Liver (tissue), 8 donors: ENCODE measurements at regions not wholly inside any gene's neighbourhood (a gene's known extent, or its start where the extent isn't known, plus 50 kb on each side); places are given as distances from the start of the nearest gene placed in this dataset.
"Not testable (repeated sequence)": the region's sequence is repeated elsewhere in the genome, so short reads cannot be mapped to it uniquely, and the experiment has no call there.

Experiments
- DNase-seq: peaks from one replicate; pipeline ENCODE4 v3.0.0-alpha.2; 2017; ENCODE audit warnings: low spot score
- H3K27ac ChIP-seq, 2 donors: one replicate each; pipeline ENCODE4 v1.7.0; 2013; ENCODE audit warnings: inconsistent platforms in 2 of 2, low read length in 2 of 2, control low read depth in 1 of 2, low read depth in 1 of 2, mild to moderate bottlenecking in 1 of 2
- H3K27me3 ChIP-seq, 4 donors: one replicate each; pipeline versions ENCODE4 v1.6.1 to v1.7.0; 2013; ENCODE audit warnings: low read length in 3 of 4, inconsistent platforms in 1 of 4, mild to moderate bottlenecking in 1 of 4, moderate library complexity in 1 of 4; ENCODE audit not compliant: control insufficient read depth in 4 of 4, insufficient read depth in 4 of 4
- H3K36me3 ChIP-seq, 4 donors: one replicate each; pipeline versions ENCODE4 v1.6.1 to v1.7.0; 2013; ENCODE audit warnings: low read length in 3 of 4, mild to moderate bottlenecking in 3 of 4, low read depth in 1 of 4, moderate library complexity in 1 of 4; ENCODE audit not compliant: control insufficient read depth in 4 of 4, insufficient read depth in 3 of 4
- H3K4me1 ChIP-seq, 4 donors: one replicate each; pipeline versions ENCODE4 v1.6.1 to v1.7.0; 2013; ENCODE audit warnings: low read length in 3 of 4, mild to moderate bottlenecking in 3 of 4, moderate library complexity in 1 of 4; ENCODE audit not compliant: control insufficient read depth in 4 of 4, insufficient read depth in 4 of 4
- H3K4me3 ChIP-seq, 3 donors: one replicate each; pipeline versions ENCODE4 v1.6.1 to v1.7.0; 2013; ENCODE audit warnings: low read length in 3 of 3, control low read depth in 1 of 3, low read depth in 1 of 3, mild to moderate bottlenecking in 1 of 3
- H3K9ac ChIP-seq, 2 donors: one replicate each; pipeline ENCODE4 v1.7.0; 2013; ENCODE audit warnings: low read length in 2 of 2, mild to moderate bottlenecking in 2 of 2, moderate library complexity in 2 of 2, control low read depth in 1 of 2, low read depth in 1 of 2
- H3K9me3 ChIP-seq, 4 donors: one replicate each; pipeline versions ENCODE4 v1.6.1 to v1.7.0; 2013; ENCODE audit warnings: low read length in 3 of 4; ENCODE audit not compliant: control insufficient read depth in 4 of 4
- ATF3 ChIP-seq: IDR thresholded peaks from 2 replicates; pipeline ENCODE4 v1.6.1; 2016; ENCODE audit warnings: antibody characterized with exemption
- FOXA2 ChIP-seq: IDR thresholded peaks from 2 replicates; pipeline ENCODE4 v1.6.1; 2016; ENCODE audit warnings: antibody characterized with exemption
- HNF4A ChIP-seq, 2 donors: conservative IDR thresholded peaks; 2 replicates each; pipeline ENCODE4 v1.6.1; 2016; ENCODE audit warnings: antibody characterized with exemption in 2 of 2, mild to moderate bottlenecking in 2 of 2
- MAX ChIP-seq: IDR thresholded peaks from 2 replicates; pipeline ENCODE4 v1.6.1; 2016; ENCODE audit warnings: antibody characterized with exemption
- NR2F2 ChIP-seq: IDR thresholded peaks from 2 replicates; pipeline ENCODE4 v1.6.1; 2016; ENCODE audit warnings: antibody characterized with exemption
- RAD21 ChIP-seq, 2 donors: IDR thresholded peaks; 2 replicates each; pipeline ENCODE4 v1.6.1; 2016; ENCODE audit warnings: antibody characterized with exemption in 2 of 2, mild to moderate bottlenecking in 2 of 2
- RXRA ChIP-seq, 2 donors: IDR thresholded peaks; 2 replicates each; pipeline ENCODE4 v1.6.1; 2017 to 2018; ENCODE audit warnings: antibody characterized with exemption in 2 of 2, mild to moderate bottlenecking in 1 of 2
- SP1 ChIP-seq: IDR thresholded peaks from 2 replicates; pipeline ENCODE4 v1.6.1; 2018; ENCODE audit warnings: antibody characterized with exemption, mild to moderate bottlenecking
- WGBS: extraction: QIAGEN DNeasy Blood & Tissue Kit; methylation state at CpG from one replicate; pipeline ENCODE4 v1.1.7; 2013; 5-methylcytosine and 5-hydroxymethylcytosine counted together
- TF ChIP-seq, protein P1 (sequence below): fragments of 150-350 bp; IDR thresholded peaks from 2 replicates; pipeline ENCODE4 v1.5.1; 2017; ENCODE audit warnings: improper control_type of control experiment, low read depth, low read length; ENCODE audit not compliant: missing input control
- donor health status: healthy.
- donor health status: healthy.
- donor health status: healthy.
- donor health status: healthy.
- donor health status: healthy.

GRCh38 chr9:89680547-89681467 lies 76.0 kb downstream of the GADD45G start:
- Histone ChIP-seq H3K27ac (no peak overlapping the region), H3K4me3 (no peak overlapping the region), H3K9me3 (no peaks in the 10 kb centered on the region), H3K27me3 (no peaks in the 10 kb centered on the region), H3K36me3 (no peaks in the 10 kb centered on the region), H3K9ac (no peak overlapping the region), H3K4me1 (peaks cover 10 to 28% (median 24%) of the 10 kb centered on the region in 4 donors)
- WGBS, result 94% methylated on average over 36 of the region's 42 CpGs
- no peak for DNase-seq
- TF ChIP-seq RAD21 (IDR thresholded peaks at IDR 0.05) (no peak), MAX (no peak)

DNA sequence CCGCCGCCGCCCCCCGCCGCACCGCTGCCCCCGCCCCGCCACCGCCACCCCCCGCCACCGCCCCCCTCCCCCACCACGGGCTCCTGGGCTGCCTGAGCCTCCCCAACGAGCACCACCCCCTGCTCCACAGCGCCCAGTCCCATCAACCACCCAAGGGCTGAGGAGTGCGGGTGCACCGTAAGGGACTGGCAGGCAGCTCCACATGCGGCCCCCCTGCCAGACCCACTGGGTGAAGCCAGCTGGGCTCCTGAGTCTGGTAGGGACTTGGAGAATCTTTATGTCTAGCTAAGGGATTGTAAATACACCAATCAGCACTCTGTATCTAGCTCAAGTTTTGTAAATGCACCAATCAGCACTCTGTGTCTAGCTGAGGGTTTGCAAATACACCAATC lies 76.7 kb downstream of the GADD45G start:
- not testable (repeated sequence) for H3K9ac ChIP-seq, H3K27me3 ChIP-seq
- WGBS, result over 99% methylated on average over 10 of the region's 17 CpGs

DNA sequence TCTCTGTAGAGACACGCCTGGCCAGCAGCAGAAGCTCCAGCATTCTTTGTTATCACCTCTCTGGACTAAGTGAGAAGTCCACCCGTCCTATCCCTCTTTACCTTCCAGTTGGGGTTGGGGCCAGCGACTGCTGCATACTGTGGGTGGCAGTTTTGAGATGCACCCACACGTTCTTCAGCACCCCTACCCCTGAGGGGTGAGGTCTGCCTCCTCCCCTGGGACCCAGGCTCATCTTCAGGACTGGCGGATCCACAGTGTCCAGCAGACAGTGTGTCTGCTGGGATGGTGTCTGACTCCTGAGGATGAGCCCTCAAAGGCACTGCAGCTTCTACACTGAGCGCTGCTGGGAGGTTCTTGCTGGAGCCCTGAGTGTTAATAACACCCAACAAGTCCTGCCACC lies 78.8 kb downstream of the GADD45G start:
- no peaks in the 10 kb centered on the region for H3K9me3 ChIP-seq
- H3K27ac ChIP-seq, result no peak overlapping the region
- WGBS, result 94% methylated on average over 6 of the region's 6 CpGs
- no peak overlapping the region for H3K9ac ChIP-seq
- DNase-seq, result no peak
- TF ChIP-seq, protein P1, sequence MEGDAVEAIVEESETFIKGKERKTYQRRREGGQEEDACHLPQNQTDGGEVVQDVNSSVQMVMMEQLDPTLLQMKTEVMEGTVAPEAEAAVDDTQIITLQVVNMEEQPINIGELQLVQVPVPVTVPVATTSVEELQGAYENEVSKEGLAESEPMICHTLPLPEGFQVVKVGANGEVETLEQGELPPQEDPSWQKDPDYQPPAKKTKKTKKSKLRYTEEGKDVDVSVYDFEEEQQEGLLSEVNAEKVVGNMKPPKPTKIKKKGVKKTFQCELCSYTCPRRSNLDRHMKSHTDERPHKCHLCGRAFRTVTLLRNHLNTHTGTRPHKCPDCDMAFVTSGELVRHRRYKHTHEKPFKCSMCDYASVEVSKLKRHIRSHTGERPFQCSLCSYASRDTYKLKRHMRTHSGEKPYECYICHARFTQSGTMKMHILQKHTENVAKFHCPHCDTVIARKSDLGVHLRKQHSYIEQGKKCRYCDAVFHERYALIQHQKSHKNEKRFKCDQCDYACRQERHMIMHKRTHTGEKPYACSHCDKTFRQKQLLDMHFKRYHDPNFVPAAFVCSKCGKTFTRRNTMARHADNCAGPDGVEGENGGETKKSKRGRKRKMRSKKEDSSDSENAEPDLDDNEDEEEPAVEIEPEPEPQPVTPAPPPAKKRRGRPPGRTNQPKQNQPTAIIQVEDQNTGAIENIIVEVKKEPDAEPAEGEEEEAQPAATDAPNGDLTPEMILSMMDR, result no peak
- TF ChIP-seq MAX, result no peak
- TF ChIP-seq FOXA2, result no peak
- TF ChIP-seq HNF4A (conservative IDR thresholded peaks at IDR 0.05), result no peak
- no peak for TF ChIP-seq RXRA (IDR thresholded peaks at IDR 0.05)
- no peak for TF ChIP-seq NR2F2
- no peaks in the 10 kb centered on the region for H3K36me3 ChIP-seq
- no peak overlapping the region for H3K4me3 ChIP-seq
- H3K4me1 ChIP-seq, result peaks cover 15 to 30% (median 26%) of the 10 kb centered on the region in 4 donors
- no peaks in the 10 kb centered on the region for H3K27me3 ChIP-seq

More for the DNA sequence above, 76.7 kb downstream of the GADD45G start:
- not testable (repeated sequence) for H3K9me3 ChIP-seq, H3K27ac ChIP-seq, DNase-seq, H3K4me3 ChIP-seq, H3K36me3 ChIP-seq
- H3K4me1 ChIP-seq, result peaks cover 12 to 28% (median 25%) of the 10 kb centered on the region in 4 donors

DNA sequence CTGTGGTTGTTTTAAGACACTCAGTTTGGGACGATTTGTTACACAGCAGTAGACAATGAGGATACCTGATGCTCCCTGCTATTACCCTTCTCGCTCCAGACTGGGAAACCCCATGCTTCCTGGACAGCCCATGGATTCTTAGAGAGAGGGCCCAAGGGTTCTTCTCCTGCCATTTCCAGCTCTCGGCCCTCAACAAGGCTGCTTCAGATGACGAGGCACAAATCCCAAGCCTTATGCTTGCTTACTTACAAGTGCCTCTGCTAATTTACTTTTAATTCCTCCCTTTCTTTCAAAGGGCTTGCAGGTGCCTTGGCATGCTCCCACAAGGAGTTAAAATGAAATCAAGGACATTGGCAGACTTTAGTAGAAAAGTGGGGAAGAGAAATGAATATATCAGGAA lies 79.4 kb downstream of the GADD45G start:
- no peaks in the 10 kb centered on the region for H3K36me3 ChIP-seq
- no peak overlapping the region for H3K27ac ChIP-seq
- no peaks in the 10 kb centered on the region for H3K9me3 ChIP-seq
- 92% methylated on average over 4 of the region's 4 CpGs for WGBS
- H3K4me3 ChIP-seq, result no peak overlapping the region
- no peak for DNase-seq
- TF ChIP-seq NR2F2, result no peak
- TF ChIP-seq FOXA2, result no peak
- no peak for TF ChIP-seq HNF4A (conservative IDR thresholded peaks at IDR 0.05)
- no peak for TF ChIP-seq ATF3
- TF ChIP-seq SP1, result no peak
- no peak overlapping the region for H3K9ac ChIP-seq
- peaks cover 15 to 30% (median 26%) of the 10 kb centered on the region in 4 donors for H3K4me1 ChIP-seq
- no peaks in the 10 kb centered on the region for H3K27me3 ChIP-seq
